ENCODE measurements at regions not wholly inside any gene's neighbourhood (a gene's known extent, or its start where the extent isn't known, plus 50 kb on each side); places are given as distances from the start of the nearest gene placed in this dataset.
"Not testable (repeated sequence)": the region's sequence is repeated elsewhere in the genome, so short reads cannot be mapped to it uniquely, and the experiment has no call there.

- DNase-seq = no peak
Observed at GRCh38 chrX:53883196-53883595, 161.1 kb downstream of the PHF8 start.

GRCh38 chrX:53882331-53882730, 161.9 kb downstream of the PHF8 start:
- DNase-seq = no peak

- DNase-seq = not testable (repeated sequence)
Observed at GRCh38 chrX:53880786-53881185, 163.5 kb downstream of the PHF8 start.

- DNase-seq = no peak
Observed at GRCh38 chrX:53859890-53860289, 173.4 kb upstream of the HUWE1 start.

- peak; percentile 20 for DNase-seq
Observed at GRCh38 chrX:53831662-53832635, 145.4 kb upstream of the HUWE1 start.

GRCh38 chrX:53824686-53825085, 138.2 kb upstream of the HUWE1 start:
- no peak for DNase-seq

- DNase-seq = not testable (repeated sequence)
Observed at GRCh38 chrX:53818115-53818514, 131.6 kb upstream of the HUWE1 start.

- no peak for DNase-seq
Observed at GRCh38 chrX:53817548-53817947, 131.0 kb upstream of the HUWE1 start.

- DNase-seq = no peak
Observed at GRCh38 chrX:53813670-53814440, 127.3 kb upstream of the HUWE1 start.

GRCh38 chrX:53798281-53798680, 111.8 kb upstream of the HUWE1 start:
- DNase-seq = no peak

GRCh38 chrX:53795576-53795975, 109.1 kb upstream of the HUWE1 start:
- DNase-seq = no peak

- DNase-seq = no peak
Observed at GRCh38 chrX:53794181-53794580, 107.7 kb upstream of the HUWE1 start.

GRCh38 chrX:53768865-53769264, 82.3 kb upstream of the HUWE1 start:
- no peak for DNase-seq

- DNase-seq = no peak
Observed at GRCh38 chrX:53768451-53768850, 81.9 kb upstream of the HUWE1 start.

- no peak for DNase-seq
Observed at GRCh38 chrX:53767544-53767943, 81.0 kb upstream of the HUWE1 start.

GRCh38 chrX:53757181-53757580, 70.7 kb upstream of the HUWE1 start:
- DNase-seq = not testable (repeated sequence)

- no peak for DNase-seq
Observed at GRCh38 chrX:53746718-53747117, 60.2 kb upstream of the HUWE1 start.

- no peak for DNase-seq
Observed at GRCh38 chrX:53743244-53743643, 56.7 kb upstream of the HUWE1 start.

GRCh38 chrX:53738370-53738906, 51.9 kb upstream of the HUWE1 start:
- DNase-seq = no peak

All from retina (tissue), 1 donor.